GM23338 (cell line): ENCODE measurements at regions not wholly inside any gene's neighbourhood (a gene's known extent, or its start where the extent isn't known, plus 50 kb on each side); places are given as distances from the start of the nearest gene placed in this dataset.

ENCODE experiments used
- ATAC-seq: fragments of 200-7000 bp; cut with Tn5 transposase; 3 replicates; pipeline ENCODE4 v1.9.1; 2020
- DNase-seq: peaks from one replicate; pipeline ENCODE4 v3.0.0-alpha.2; 2015; ENCODE audit warnings: low spot score
- H2AFZ ChIP-seq: fragments of 200-600 bp; sonication (generic); 2 replicates; pipeline ENCODE4 v1.8.0; 2016; ENCODE audit warnings: antibody characterized with exemption, mild to moderate bottlenecking, moderate library complexity
- H3F3A ChIP-seq: fragments of 200-600 bp; sonication (generic); replicated peaks from 2 replicates; pipeline ENCODE4 v1.8.0; 2017; ENCODE audit warnings: antibody characterized with exemption, mixed run types, low read depth
- H3K27ac ChIP-seq: fragments of 200-600 bp; sonication (generic); 2 replicates; pipeline ENCODE4 v1.6.1; 2016; ENCODE audit warnings: low read depth
- H3K27me3 ChIP-seq: fragments of 200-600 bp; sonication (generic); 2 replicates; pipeline ENCODE4 v1.8.0; 2016; ENCODE audit warnings: mild to moderate bottlenecking, mixed run types, moderate library complexity; ENCODE audit not compliant: insufficient read depth
- H3K36me3 ChIP-seq: fragments of 200-600 bp; sonication (generic); 2 replicates; pipeline ENCODE4 v1.8.0; 2016; ENCODE audit warnings: mild to moderate bottlenecking; ENCODE audit not compliant: insufficient read depth
- H3K4me1 ChIP-seq: fragments of 200-600 bp; sonication (generic); 2 replicates; pipeline ENCODE4 v1.8.0; 2016; ENCODE audit warnings: mild to moderate bottlenecking, moderate library complexity; ENCODE audit not compliant: insufficient read depth
- H3K4me2 ChIP-seq: fragments of 200-600 bp; sonication (generic); 2 replicates; pipeline ENCODE4 v1.7.1; 2017; ENCODE audit warnings: mixed run types
- H3K4me3 ChIP-seq: fragments of 200-600 bp; sonication (generic); 2 replicates; pipeline ENCODE4 v1.6.1; 2016; ENCODE audit warnings: mixed run types
- H3K79me2 ChIP-seq: fragments of 200-600 bp; sonication (generic); replicated peaks from 2 replicates; pipeline ENCODE4 v1.8.0; 2017; ENCODE audit warnings: mild to moderate bottlenecking; ENCODE audit not compliant: insufficient read depth
- H3K9me2 ChIP-seq: fragments of 200-600 bp; sonication (generic); 2 replicates; pipeline ENCODE4 v1.8.0; 2017; ENCODE audit not compliant: insufficient read depth
- H4K20me1 ChIP-seq: fragments of 200-600 bp; sonication (generic); replicated peaks from 2 replicates; pipeline ENCODE4 v1.8.0; 2017; ENCODE audit warnings: mild to moderate bottlenecking; ENCODE audit not compliant: insufficient read depth
- H3K27ac Mint-ChIP-seq: 2 replicates; pipeline ENCODE4 v1.8.0; 2020; ENCODE audit warnings: inconsistent platforms, mild to moderate bottlenecking, moderate library complexity, mixed read lengths
- H3K27me3 Mint-ChIP-seq: 3 replicates; pipeline ENCODE4 v1.8.0; 2022; ENCODE audit warnings: low read depth, mild to moderate bottlenecking, moderate library complexity, mixed read lengths, inconsistent platforms; ENCODE audit not compliant: insufficient read depth, poor library complexity
- H3K36me3 Mint-ChIP-seq: 3 replicates; pipeline ENCODE4 v1.8.0; 2021; ENCODE audit warnings: low read depth, mild to moderate bottlenecking, inconsistent platforms, moderate library complexity, mixed read lengths
- H3K4me1 Mint-ChIP-seq: 3 replicates; pipeline ENCODE4 v1.8.0; 2020; ENCODE audit warnings: mild to moderate bottlenecking, inconsistent platforms, mixed read lengths
- H3K4me3 Mint-ChIP-seq: 3 replicates; pipeline ENCODE4 v1.8.0; 2021; ENCODE audit warnings: moderate library complexity, mild to moderate bottlenecking, inconsistent platforms, mixed read lengths
- H3K9me3 Mint-ChIP-seq: 3 replicates; pipeline ENCODE4 v1.8.0; 2020; ENCODE audit warnings: moderate library complexity, mild to moderate bottlenecking, inconsistent platforms, mixed read lengths
- CTCF ChIP-seq, 2 experiments: fragments of 200-600 bp in 1 of 2; sonication (generic) in 1 of 2; conservative IDR thresholded peaks; 2 replicates each; pipeline versions ENCODE4 v1.5.1 to v1.6.1; 2016 to 2017; ENCODE audit warnings: antibody characterized with exemption in 2 of 2, low read depth in 2 of 2, mild to moderate bottlenecking in 2 of 2, moderate library complexity in 1 of 2
- STAT1 ChIP-seq: IDR thresholded peaks from one replicate; pipeline ENCODE4 v1.6.1; 2016; ENCODE audit warnings: antibody characterized with exemption; ENCODE audit not compliant: unreplicated experiment
- ZNF114 ChIP-seq: fragments of 250-450 bp; sonication (Bioruptor Pico); IDR thresholded peaks from 2 replicates; pipeline ENCODE4 v1.5.0; 2020; ENCODE audit warnings: mild to moderate bottlenecking, moderate library complexity
- ZNF331 ChIP-seq: fragments of 250-450 bp; sonication (Bioruptor Pico); IDR thresholded peaks from 2 replicates; pipeline ENCODE4 v1.5.0; 2020; ENCODE audit warnings: low read depth, mild to moderate bottlenecking, moderate library complexity
- ZNF462 ChIP-seq: fragments of 250-450 bp; sonication (Bioruptor Pico); IDR thresholded peaks from 2 replicates; pipeline ENCODE4 v1.5.0; 2020; ENCODE audit warnings: mild to moderate bottlenecking, moderate library complexity

- no peaks in the 10 kb centered on the region for H3K27me3 Mint-ChIP-seq
- H3K27ac ChIP-seq, result no peak overlapping the region
- TF ChIP-seq ZNF331 (CRISPR knock-in tag), result no peak
- no peak for TF ChIP-seq ZNF114 (CRISPR knock-in tag)
- TF ChIP-seq CTCF (conservative IDR thresholded peaks at IDR 0.05; ENCODE audit: low read depth in 2 of 2), result no peak
- TF ChIP-seq STAT1, result no peak
- TF ChIP-seq ZNF462 (CRISPR knock-in tag), result no peak
- peak overlapping the region; percentile 46; the same call in 1 of the 2 replicates for H3K27ac Mint-ChIP-seq
- no peak overlapping the region for H3K4me2 ChIP-seq
- no peaks in the 10 kb centered on the region for H3F3A ChIP-seq
- DNase-seq (no peak), ATAC-seq (no peak)
- H4K20me1 ChIP-seq, result no peaks in the 10 kb centered on the region
- no peaks in the 10 kb centered on the region for H3K9me3 Mint-ChIP-seq
- no peak overlapping the region for H3K4me3 Mint-ChIP-seq
- no peak overlapping the region for H3K4me3 ChIP-seq
- H3K36me3 ChIP-seq, result no peaks in the 10 kb centered on the region
- no peaks in the 10 kb centered on the region for H3K4me1 Mint-ChIP-seq
- peaks cover 9% of the 10 kb centered on the region; the same call in 1 of the 2 replicates for H3K9me2 ChIP-seq
- no peaks in the 10 kb centered on the region for H3K36me3 Mint-ChIP-seq
- no peaks in the 10 kb centered on the region for H3K4me1 ChIP-seq
- no peaks in the 10 kb centered on the region for H3K79me2 ChIP-seq
- no peaks in the 10 kb centered on the region for H3K27me3 ChIP-seq
- no peak overlapping the region for H2AFZ ChIP-seq
These were observed 143.0 kb upstream of the NRBF2 start for GRCh38 chr10:62990126-62990525.
